HT1080 (cell line): ENCODE measurements at regions not wholly inside any gene's neighbourhood (a gene's known extent, or its start where the extent isn't known, plus 50 kb on each side); places are given as distances from the start of the nearest gene placed in this dataset.
"Not testable (repeated sequence)": the region's sequence is repeated elsewhere in the genome, so short reads cannot be mapped to it uniquely, and the experiment has no call there.

Experiments used
- DNase-seq: peaks from one replicate; pipeline ENCODE4 v3.0.0-alpha.2; 2015; ENCODE audit warnings: low read depth

DNA sequence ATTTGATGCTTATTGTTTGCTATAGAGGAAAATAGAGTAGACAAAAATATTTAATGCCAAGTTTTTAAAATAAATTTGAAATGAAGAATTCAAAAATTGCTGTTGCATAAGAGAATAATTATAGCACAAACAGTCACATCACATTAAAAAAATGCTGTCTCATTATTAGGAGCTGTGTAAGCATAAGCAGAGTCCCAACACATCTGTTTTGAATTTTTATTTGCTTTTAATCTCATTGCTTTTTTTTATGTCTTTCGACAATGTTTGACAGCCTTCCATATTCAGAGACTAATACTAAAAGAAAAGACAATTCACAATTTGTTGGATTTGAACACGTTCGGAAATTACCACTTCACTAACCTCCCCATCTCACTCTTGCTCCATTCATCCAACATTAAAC, 143.5 kb downstream of the TFPI2 start:
- DNase-seq = no peak

DNA sequence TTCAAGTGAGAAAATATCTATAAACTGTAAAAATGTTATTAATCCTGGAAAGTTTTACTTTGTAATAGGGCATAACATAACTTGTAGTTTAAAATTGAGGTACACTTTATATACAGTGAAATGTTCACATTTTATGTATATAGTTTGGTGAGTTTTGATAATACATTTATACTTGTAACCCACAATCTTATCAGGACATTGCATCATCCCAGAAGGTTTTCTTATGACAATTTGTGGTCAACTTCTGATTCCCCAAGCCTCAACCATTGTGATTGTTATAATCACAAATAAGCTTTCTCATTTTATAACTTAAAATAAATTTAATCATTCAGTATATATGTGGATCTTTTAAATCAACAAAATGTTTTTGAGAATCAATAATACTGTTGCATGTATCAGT, 151.1 kb downstream of the TFPI2 start:
- DNase-seq = no peak

DNA sequence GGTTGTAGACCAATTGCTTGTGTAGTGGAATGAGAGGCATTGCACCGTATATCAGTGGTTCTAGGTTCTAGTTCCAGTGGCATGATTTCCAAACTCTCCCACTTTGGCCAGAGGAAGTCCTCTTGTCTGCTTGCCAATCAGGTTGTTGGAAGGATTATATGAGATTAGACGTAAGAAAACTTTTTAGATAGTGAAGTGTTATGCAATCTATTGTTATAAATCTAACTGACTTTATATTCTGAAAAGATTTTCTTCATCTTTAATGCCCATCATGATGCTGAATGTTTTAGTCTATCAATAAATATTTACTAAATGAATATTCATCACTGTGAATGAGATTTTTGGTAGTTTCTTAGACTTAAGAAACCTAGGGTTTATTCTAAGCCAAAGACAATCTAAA, 152.6 kb downstream of the TFPI2 start:
- DNase-seq = no peak

DNA sequence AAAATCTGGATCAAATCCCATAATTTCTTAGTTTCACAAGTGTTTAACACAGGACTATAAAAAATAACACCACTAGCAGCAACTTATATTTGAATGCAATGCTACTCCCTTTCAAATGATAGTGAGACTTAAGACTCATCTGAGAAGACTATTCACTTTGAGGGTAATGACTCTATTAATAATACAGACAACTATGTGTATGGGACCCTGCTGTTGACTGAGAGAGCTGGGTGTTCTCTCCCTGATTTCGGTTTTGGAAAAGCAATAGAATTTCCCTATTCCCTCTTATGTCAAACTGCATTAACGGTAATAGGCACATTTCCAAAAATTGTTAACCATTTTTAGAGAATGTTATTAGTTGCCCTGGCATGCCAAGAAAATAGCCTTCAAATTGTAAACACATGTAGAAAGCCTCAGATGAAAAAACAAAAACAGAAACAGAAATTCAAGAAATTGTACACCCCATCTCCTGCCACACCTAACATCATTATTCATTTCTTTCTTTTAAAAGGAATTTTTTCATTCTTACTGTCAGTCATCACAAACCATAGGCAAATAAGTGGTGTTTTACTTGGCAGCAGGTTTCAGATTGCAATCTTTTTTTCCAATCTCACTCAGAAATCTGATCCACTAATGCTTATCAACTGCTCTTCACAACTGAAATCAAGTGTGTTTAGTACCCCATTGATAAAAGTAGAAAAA, 153.7 kb downstream of the TFPI2 start:
- DNase-seq = no peak

DNA sequence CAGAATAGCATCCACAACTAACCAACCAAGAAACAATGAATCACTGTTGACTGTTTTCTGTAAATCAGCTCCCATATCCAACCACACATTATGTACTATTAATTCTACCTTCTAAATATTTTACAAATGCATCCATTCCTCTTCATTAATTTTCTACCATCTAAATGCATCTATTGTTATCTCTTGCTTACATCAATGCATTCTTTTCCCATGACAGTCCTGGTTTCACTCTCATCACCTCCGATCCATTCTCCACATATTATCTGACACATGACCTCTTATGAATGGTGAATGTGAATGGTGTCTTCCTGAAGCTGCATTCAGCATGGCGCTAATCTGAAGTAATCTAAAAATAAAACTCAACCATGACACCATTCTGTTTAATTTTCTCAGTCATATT, 153.8 kb upstream of the CALCR start:
- DNase-seq = peak; percentile 44

DNA sequence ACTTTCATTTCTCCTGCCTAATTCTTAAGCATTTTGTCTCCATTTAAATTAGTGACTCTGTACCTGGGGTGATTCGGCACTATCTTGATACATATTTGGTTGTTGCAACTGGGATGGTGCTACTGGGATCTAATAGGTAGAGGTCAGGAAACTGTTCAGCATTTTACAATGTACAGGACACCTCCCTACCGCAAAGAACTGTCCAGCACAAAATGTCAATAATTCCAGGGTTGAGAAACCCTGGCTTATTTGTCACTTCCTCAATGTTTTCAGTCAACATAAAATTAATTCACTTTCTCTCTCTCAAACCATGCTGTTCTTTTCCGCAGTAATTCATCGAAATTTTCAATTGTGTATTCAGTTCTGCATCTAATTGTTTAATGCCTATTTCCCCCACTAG, 151.4 kb upstream of the CALCR start:
- DNase-seq = no peak

DNA sequence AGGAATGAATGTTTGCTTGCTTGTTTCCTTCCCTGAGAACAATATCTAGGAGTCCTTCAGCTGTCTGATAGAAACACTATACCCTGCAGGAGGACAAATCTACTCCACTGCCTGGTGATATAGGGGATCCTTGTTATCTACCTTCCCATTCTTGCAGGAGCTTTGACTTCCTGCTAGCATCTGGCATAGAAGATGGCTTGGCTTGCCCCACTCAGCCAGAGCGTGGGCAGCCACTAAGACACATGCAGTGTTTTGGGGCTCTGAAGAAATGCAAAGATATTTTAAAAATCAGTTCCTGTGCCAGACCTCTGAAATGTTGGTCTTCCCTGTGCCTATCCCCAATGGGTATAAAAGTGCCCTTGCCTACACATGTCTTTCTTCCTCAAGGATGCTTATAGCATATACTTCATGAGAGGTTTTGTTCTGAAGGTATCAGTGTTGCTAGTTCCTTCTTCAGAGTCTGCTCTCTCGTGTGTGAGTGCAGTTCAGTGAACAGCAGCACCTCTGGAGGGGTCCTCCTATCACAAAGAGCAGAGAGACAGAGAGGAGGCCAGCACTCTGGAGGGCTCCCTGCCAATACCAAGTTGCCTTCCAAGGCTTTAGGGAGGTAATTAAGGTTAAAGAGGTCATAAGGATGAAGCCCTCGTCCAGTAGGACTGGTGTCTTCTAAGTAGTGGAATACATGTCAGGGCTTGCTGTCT, 149.1 kb upstream of the CALCR start:
- no peak for DNase-seq

DNA sequence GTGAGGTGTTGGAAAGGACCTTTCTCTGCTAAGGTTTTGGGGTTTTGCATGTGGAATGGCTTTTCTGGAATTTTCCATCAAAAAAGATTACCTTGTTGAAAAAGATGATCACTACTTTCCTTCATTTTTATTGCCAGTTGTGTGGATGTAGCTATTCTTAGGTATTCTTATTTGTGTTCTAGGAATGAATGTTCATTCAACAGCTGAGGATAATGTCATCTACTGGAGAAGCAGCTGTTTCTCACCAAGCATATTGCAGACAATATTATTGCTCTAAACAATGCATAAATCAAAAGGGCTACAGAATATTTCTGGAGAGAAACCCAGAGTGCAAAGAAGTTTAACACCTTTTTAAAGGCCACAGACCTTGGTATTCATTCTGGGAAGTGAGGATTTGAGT, 145.6 kb upstream of the CALCR start:
- no peak for DNase-seq

DNA sequence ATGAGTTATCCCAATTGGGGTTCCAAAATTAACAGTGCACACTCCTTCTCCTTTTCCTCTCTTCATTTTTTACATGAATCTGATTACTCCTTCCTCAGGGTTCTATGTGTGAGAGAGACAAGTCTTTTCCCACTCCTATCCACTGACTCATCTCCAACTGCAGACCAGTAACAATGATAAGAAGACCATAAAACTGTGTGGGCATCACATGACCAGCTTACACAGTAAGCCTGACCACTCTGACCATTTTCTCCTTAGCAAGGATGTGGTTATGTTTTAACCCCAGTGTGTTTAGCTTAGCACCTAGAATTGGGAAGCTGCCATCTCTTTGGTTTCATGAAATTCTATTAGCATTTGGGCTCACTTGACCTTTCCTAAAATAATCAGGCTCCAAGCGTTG, 145.0 kb upstream of the CALCR start:
- peak; percentile 93 for DNase-seq

DNA sequence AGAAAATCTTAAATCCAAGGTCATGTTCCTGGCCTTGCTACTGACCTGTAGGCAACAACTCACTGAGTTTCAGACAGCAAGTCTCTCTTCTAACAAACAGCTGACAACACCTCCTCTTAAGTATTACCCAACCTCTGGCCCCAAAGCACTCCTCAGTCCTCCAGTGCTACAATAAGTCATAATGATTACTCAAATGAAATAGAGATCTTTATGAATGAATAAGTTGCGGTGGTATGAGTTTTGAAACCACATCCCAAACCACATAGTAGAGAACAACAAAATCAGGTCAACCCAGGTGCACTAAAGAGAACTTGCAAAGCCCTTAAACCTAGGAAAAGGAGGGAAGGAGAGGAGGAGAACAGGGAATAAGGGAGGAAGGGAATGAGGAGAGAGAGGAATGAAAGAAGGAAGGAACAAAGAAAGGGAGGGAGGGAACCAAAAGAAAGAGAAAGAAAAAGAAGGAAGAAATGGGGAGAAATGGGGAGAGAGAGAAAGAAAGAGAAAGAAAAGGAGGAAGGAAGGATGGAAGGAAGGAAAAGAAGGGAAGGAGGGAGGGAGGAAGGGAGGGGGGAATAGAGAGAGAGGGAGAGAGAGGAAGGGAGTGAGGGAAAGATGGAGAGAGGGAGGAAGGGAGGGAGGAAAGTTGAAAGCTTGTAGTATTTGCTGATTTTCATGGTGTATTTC, 142.8 kb upstream of the CALCR start:
- peak; percentile 75 for DNase-seq

DNA sequence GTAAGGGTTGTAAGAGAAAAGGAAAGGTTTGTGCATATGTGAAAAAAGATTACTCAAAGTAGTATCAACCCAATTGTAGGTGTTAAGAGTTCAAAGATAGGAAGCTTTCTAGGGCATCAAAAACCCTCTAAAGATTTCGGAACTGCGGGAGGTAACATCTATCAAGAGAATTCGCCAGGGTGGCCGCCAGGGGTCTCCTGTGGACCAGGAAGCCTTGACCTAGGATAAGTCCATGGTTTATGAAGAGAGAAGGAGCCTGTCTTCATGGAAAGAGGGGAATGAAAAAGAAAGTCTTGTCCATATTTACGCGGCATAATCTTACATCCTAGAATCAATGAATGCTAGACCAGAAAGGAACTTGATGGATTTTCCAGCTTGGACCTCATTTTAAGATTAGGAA, 140.7 kb upstream of the CALCR start:
- peak; percentile 27 for DNase-seq

DNA sequence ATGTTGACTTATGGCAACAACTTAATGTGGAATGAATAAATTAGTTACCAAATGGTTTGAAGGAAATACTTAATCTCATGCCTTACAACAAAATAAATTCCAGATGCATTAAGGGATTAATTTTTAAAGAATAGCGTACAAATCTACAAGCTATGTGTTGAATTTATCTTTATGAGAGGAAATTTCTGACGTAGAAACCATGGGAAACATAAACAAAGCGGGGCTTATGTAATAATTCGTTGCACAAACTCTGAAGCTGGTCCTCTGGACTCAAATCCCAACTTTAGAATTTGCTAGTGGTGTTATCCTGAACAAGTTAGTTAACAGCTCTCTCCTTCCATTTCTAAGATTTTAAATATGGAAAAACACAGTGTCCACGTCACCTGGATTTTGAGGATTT, 137.4 kb upstream of the CALCR start:
- DNase-seq = no peak

DNA sequence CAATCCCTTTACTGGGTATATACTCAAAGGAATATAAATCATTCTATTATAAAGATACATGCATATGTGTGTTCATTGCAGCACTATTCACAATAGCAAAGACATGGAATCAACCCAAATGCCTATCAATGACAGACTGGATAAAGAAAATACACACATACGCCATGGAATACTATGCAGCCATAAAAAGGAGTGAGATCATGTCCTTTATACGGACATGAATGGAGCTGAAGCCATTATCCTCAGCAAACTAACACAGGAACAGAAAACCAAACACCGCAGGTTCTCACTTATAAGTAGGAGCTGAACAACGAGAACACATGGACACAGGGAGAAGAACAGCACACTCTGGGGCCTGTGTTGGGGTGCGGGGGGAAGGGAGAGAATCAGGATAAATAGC, 133.7 kb upstream of the CALCR start:
- not testable (repeated sequence) for DNase-seq

DNA sequence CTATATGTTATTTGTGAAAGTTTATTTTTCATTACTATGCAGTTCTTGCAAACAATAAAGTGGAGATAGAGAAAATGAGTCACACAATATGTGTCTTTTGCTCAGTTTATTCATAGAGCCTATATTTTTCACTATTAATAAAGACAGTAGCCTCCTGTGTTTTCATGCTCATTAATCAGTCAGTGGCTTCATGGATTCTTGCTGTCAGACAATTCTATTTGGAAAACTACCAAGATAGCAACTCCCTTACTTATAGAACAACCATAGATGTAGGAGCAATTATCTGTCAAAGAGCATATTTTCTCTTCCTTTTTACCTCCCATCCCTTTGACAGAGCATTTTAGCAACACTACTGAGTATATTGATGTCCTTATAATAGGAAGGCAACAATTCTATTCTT, 132.7 kb upstream of the CALCR start:
- DNase-seq = no peak

DNA sequence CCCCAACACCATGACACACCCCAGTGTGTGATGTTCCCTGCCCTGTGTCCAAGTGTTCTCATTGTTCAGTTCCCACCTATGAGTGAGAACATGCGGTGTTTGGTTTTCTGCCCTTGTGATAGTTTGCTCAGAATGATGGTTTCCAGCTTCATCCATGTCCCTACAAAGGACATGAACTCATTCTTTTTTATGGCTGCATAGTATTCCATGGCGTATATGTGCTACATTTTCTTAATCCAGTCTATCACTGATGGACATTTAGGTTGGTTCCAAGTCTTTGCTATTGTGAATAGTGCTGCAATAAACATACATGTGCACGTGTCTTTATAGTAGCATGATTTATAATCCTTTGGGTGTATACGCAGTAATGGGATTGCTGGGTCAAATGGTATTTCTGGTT, 131.6 kb upstream of the CALCR start:
- not testable (repeated sequence) for DNase-seq

DNA sequence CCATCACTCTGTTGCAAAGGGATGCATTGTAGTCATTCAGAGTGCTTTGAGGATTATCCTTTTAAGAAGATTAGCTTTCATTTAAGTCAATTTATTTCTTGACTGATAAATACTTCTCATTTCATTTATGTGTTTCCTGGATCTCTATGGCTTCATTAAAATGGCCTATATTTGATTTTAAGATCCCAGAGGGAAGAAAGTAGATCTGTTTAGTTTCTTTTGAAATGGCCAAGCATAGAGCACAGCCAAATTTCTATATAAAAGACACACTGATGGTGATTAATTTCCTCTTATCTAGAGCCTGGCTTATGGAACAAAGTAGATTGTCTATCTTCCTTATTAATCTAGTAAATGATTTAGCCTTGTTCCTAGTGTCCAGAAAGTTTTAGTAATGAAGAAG, 129.7 kb upstream of the CALCR start:
- DNase-seq = no peak

DNA sequence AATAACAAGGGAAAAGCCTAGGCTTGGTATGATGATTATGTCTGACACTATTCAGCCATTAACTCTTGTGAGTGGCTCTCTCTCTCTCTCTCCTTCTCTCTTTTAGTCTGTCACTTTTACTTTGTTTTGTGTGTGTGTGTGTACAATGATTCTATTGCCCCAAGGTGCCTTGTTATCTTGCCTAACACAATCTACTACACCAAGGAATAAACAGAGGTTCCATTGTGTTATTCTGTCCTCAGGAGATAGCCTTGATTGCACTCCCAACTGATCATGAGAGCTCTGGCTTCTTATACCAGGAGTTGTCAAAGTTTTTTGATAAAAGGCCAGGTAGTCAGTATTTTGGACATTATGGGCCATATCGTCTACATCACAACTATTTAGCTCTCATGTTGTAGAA, 123.4 kb upstream of the CALCR start:
- no peak for DNase-seq

DNA sequence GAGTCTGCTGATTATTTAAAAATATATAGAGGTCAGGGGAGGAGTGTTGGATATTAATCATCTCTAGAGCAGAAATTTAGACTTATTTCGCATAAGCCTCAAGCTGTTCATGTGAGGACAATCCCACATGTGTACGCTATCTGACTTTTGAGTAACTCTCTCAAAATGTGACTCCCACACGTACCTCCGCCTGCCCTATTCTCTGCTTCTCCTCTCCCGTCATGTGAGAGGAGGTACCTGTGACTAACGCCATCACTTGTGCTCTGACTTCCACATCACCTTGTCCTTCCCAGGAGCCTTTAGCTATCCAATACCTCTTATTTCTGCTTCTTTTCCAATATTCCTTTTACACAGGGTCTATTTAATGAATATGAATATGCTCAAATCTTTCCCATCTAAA, 119.3 kb upstream of the CALCR start:
- DNase-seq = no peak

DNA sequence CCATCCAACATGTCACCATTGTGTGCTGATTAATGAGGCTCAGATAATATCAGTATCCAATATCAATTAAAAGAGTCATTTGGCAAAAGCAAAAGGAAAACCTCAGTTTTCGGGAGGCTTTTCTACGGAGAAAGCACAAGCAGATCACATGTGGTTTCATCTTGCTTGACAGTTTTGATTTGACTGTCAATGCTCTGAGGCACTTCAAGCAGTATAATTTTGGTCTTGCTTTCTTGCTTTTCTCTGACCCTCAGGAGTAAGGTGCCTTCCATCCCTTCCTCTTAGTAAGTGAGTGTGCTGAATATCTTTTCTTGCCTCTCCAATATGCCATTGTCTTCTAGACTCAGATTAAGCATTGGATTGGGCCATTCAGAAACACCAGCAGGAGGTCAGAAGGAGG, 115.5 kb upstream of the CALCR start:
- DNase-seq = no peak

DNA sequence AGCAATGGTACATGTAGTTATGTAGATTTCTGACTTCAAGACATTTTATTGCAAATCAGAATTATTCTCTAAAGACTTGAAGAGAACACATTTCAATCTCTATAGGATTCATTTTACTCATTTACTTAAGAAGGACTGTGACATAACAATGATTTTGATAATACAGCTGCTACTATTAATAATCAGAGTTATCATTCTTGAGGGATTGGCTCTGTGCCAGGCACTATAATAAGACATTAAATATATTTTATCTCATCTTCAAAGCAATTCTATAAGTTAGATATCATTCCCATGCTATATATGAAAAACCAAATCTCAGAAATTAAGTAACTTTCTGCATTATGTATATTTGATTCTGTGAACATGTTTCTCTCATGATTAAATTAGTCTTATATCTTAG, 103.7 kb upstream of the CALCR start:
- DNase-seq = no peak

DNA sequence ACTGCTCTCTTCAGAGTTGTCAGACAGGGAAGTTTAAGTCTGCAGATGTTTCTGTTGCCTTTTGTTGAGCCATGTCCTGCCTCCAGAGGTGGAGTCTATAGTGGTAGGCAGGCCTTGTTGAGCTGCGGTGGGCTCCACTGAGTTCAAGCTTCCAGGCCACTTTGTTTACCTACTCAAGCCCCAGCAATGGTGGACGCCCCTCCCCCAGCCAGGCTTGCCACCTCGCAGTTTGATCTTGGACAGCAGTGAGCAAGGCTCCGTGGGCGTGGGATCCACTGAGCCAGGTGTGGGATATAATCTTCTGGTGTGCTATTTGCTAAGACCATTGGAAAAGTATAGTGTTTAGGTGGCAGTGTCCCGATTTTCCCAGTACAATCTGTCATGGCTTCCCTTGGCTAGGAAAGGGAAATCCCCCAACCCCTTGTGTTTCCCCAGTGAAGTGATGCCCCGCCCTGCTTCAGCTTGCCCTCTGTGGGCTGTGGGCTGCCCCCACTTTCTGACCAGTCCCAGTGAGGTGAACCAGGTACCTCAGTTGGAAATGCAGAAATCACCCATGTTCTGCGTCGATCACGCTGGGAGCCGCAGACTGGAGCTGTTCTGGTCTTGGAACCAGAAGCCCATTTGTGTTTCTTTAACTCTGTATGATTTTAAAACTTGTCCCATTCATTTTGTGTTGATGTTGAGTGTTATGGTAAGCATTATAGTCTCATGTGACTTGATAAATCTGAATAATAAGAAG, 89.2 kb upstream of the CALCR start:
- DNase-seq = no peak

DNA sequence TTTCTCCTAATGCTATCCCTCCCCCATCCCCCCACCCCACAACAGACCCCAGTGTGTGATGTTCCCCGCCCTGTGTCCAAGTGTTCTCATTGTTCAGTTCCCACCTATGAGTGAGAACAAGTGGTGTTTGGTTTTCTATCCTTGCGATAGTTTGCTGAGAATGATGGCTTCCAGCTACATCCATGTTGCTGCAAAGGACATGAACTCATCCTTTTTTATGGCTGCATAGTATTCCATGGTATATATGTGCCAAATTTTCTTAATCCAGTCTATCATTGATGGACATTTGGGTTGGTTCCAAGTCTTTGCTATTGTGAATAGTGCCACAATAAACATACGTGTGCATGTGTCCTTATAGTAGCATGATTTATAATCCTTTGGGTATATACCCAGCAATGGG, 83.6 kb upstream of the CALCR start:
- not testable (repeated sequence) for DNase-seq
